ENCODE measurements at regions not wholly inside any gene's neighbourhood (a gene's known extent, or its start where the extent isn't known, plus 50 kb on each side); places are given as distances from the start of the nearest gene placed in this dataset.

DNA sequence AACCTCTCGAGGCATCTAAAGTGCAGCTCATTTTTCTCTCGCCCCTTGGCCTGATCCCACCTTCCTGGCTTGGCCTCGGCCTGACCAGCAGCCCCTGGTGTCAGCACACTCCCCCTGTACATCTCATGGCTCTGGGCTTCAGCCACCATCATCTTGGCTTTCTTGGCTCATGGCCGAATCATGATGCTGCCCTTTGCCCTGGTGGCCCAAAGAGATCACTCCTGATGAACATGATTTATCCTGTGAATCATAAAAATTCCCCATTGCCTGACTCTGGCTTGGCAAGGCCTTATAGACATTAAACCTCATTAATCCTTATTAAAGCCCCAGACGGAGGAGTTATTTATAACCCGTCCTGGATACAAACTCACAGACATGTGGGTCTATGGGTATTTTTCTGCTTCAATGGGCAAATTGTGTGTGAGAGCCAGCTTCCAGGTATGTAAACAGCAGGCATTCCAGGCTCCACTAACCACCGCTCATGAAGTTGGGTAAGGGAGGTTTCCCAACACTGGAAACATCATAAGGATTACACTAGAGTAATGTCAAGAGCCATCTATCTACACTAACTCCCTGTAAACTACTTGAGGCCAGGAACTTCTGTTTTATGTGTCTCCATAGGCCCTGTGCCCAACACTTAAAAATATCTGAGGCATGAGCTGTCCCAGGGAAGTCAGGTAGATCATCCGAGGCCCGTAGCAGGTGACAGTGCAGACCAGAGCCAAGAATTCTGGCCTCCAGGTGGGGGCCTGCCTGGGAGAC lies 171.2 kb downstream of the TTC8 start:
- Mint-ChIP-seq H3K27ac (ENCODE audit: unreplicated experiment) (no peak overlapping the region), H3K27me3 (ENCODE audit: unreplicated experiment) (peaks cover 1% of the 10 kb centered on the region), H3K9me3 (ENCODE audit: unreplicated experiment) (no peaks in the 10 kb centered on the region), H3K4me3 (ENCODE audit: unreplicated experiment) (no peak overlapping the region), H3K4me1 (ENCODE audit: unreplicated experiment) (no peaks in the 10 kb centered on the region), H3K36me3 (ENCODE audit: low read depth, unreplicated experiment) (no peaks in the 10 kb centered on the region)
- DNase-seq (ENCODE audit: low spot score) = no peak
- TF ChIP-seq, protein P1, sequence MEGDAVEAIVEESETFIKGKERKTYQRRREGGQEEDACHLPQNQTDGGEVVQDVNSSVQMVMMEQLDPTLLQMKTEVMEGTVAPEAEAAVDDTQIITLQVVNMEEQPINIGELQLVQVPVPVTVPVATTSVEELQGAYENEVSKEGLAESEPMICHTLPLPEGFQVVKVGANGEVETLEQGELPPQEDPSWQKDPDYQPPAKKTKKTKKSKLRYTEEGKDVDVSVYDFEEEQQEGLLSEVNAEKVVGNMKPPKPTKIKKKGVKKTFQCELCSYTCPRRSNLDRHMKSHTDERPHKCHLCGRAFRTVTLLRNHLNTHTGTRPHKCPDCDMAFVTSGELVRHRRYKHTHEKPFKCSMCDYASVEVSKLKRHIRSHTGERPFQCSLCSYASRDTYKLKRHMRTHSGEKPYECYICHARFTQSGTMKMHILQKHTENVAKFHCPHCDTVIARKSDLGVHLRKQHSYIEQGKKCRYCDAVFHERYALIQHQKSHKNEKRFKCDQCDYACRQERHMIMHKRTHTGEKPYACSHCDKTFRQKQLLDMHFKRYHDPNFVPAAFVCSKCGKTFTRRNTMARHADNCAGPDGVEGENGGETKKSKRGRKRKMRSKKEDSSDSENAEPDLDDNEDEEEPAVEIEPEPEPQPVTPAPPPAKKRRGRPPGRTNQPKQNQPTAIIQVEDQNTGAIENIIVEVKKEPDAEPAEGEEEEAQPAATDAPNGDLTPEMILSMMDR (IDR thresholded peaks at IDR 0.05; ENCODE audit: unreplicated experiment) = no peak

DNA sequence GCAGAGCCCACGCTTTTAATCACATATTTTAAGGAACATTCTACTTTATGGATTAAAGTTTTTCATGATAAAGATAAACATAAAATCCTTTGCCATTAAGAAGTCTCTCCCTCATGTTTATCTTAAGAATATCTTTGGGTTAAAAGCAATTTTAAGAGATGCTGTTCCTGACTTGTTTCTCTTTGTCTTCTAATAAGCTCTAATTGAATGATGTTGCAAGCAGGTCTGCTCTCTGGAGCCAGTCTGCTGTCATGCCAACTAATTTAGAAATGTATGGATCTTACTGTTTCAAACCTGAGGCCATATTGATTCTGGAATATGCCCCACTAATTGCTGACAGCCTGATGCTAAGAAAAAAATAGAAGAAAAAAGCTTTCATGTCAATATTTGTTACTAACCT lies 173.6 kb downstream of the TTC8 start:
- peaks cover 2% of the 10 kb centered on the region for H3K27me3 Mint-ChIP-seq (ENCODE audit: unreplicated experiment)
- H3K4me3 Mint-ChIP-seq (ENCODE audit: unreplicated experiment) = no peak overlapping the region
- TF ChIP-seq, protein P1 (IDR thresholded peaks at IDR 0.05; ENCODE audit: unreplicated experiment) = no peak
- no peaks in the 10 kb centered on the region for H3K4me1 Mint-ChIP-seq (ENCODE audit: unreplicated experiment)
- H3K9me3 Mint-ChIP-seq (ENCODE audit: unreplicated experiment) = no peaks in the 10 kb centered on the region
- no peaks in the 10 kb centered on the region for H3K36me3 Mint-ChIP-seq (ENCODE audit: low read depth, unreplicated experiment)
- H3K27ac Mint-ChIP-seq (ENCODE audit: unreplicated experiment) = no peak overlapping the region
- DNase-seq (ENCODE audit: low spot score) = no peak

DNA sequence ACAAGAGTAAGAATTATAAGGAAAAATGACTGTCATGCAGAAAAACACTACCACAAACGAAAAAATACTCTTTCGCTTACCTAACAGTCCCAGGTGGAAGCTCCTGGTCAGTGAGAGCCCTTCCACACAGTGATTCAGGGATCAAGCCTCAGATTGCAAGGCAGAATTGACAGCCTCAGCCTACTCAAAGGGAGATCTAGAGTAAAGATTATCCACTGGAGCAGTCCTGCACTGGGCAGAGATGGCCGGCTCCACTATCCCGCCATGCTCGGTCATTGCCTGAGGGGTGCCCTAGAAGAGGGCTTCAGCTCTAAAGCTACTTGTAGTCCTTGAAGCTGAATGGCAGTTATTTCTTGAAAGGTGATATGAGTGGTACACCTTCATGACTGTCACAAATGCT lies 174.7 kb downstream of the TTC8 start:
- no peaks in the 10 kb centered on the region for H3K4me1 Mint-ChIP-seq (ENCODE audit: unreplicated experiment)
- no peaks in the 10 kb centered on the region for H3K9me3 Mint-ChIP-seq (ENCODE audit: unreplicated experiment)
- peaks cover 2% of the 10 kb centered on the region for H3K27me3 Mint-ChIP-seq (ENCODE audit: unreplicated experiment)
- H3K27ac Mint-ChIP-seq (ENCODE audit: unreplicated experiment) = no peak overlapping the region
- TF ChIP-seq, protein P1 (IDR thresholded peaks at IDR 0.05; ENCODE audit: unreplicated experiment) = no peak
- DNase-seq (ENCODE audit: low spot score) = no peak
- no peaks in the 10 kb centered on the region for H3K36me3 Mint-ChIP-seq (ENCODE audit: low read depth, unreplicated experiment)
- H3K4me3 Mint-ChIP-seq (ENCODE audit: unreplicated experiment) = no peak overlapping the region

DNA sequence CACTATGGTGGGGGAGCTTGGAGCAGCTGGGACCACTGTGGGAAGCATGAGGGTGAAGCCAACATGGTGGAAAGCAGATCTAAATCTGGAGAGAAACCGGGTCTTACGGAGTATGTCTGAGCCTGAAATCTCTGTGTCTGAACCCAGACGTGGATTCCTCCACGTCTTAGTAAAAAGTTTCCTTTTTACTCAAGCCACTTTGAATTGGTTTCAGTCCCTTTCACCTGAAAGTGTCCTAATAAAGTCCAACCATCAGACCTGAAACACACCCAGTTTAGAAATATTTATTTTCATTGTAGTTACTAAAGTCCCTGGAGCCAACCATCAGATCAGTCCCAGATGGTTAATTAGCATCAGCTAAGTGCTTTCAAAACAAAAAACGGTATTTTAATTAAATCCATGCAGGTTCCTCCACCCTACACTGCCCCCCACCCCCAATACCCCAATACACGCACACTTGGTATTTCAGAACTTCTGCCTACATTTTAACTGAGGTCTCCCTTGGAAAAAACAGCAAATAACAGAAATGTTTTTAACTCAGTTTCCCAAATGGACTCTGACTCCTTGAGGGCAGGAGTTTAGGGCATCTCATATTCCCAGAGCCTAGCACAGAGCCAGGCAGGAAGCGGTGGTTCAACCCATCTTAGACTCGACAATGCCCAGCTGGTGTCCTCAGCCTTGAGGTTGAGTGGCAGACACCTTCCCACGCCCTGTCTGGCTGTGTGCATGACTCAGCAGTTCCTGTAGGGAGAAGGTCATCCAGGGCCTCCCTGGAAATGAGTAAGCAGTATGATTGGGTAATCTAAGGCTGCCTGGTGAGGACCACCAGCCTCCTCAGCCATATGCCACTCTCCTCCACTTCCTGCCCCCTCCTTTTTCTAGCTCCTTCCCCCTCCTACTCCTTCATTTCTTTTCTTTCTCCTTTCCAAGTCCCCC lies 175.8 kb downstream of the TTC8 start:
- Mint-ChIP-seq H3K4me3 (ENCODE audit: unreplicated experiment) (no peak overlapping the region), H3K27me3 (ENCODE audit: unreplicated experiment) (peaks cover 4% of the 10 kb centered on the region), H3K27ac (ENCODE audit: unreplicated experiment) (no peak overlapping the region), H3K36me3 (ENCODE audit: low read depth, unreplicated experiment) (no peaks in the 10 kb centered on the region), H3K4me1 (ENCODE audit: unreplicated experiment) (no peaks in the 10 kb centered on the region), H3K9me3 (ENCODE audit: unreplicated experiment) (no peaks in the 10 kb centered on the region)
- TF ChIP-seq, protein P1 (IDR thresholded peaks at IDR 0.05; ENCODE audit: unreplicated experiment) = no peak
- no peak for DNase-seq (ENCODE audit: low spot score)

DNA sequence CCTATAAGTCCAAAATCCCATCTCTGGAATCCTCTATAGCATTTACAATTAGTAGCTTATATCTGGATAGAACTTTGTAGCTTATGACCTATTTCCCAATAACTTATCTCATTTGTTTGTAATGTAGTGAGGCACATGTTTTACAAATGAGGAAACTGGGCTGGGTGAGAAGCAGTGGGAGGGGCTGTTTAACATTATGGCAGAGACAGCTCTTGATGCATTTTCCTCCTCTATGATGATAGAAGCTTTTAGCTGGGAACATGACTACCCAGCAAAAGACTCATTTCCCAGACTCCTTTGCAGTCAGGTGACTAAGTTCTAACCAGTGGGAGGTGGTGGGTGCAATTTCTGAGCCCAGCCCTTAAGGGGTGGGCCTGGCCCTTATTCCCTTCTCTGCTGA lies 179.7 kb downstream of the TTC8 start:
- Mint-ChIP-seq H3K4me3 (ENCODE audit: unreplicated experiment) (no peak overlapping the region), H3K27ac (ENCODE audit: unreplicated experiment) (no peak overlapping the region), H3K36me3 (ENCODE audit: low read depth, unreplicated experiment) (no peaks in the 10 kb centered on the region), H3K9me3 (ENCODE audit: unreplicated experiment) (no peaks in the 10 kb centered on the region), H3K4me1 (ENCODE audit: unreplicated experiment) (no peaks in the 10 kb centered on the region), H3K27me3 (ENCODE audit: unreplicated experiment) (peaks cover 5% of the 10 kb centered on the region)
- no peak for DNase-seq (ENCODE audit: low spot score)
- TF ChIP-seq, protein P1 (IDR thresholded peaks at IDR 0.05; ENCODE audit: unreplicated experiment) = no peak

Data from endothelial cell (in vitro differentiated cells).